GM18507 (cell line): ENCODE measurements at regions not wholly inside any gene's neighbourhood (a gene's known extent, or its start where the extent isn't known, plus 50 kb on each side); places are given as distances from the start of the nearest gene placed in this dataset.

Source experiments
- DNase-seq: peaks from one replicate; pipeline ENCODE4 v3.0.0; 2011; ENCODE audit warnings: low read depth; ENCODE audit not compliant: insufficient read length; ENCODE audit errors: extremely low spot score
- FAIRE-seq: peaks from 2 replicates; lab custom pipeline; 2011; peaks lifted over from hg19 to GRCh38; lab: Jason Lieb, UNC

GRCh38 chr1:88104236-88104635 lies 579.8 kb upstream of the PKN2 start:
- DNase-seq = no peak
- no peak for FAIRE-seq

GRCh38 chr1:88104886-88105285 lies 579.2 kb upstream of the PKN2 start:
- DNase-seq (no peak), FAIRE-seq (no peak)

- FAIRE-seq (no peak), DNase-seq (no peak)
These were observed 572.3 kb upstream of the PKN2 start for GRCh38 chr1:88111816-88112215.

GRCh38 chr1:88117597-88117996 lies 566.5 kb upstream of the PKN2 start:
- DNase-seq = no peak
- FAIRE-seq = no peak

GRCh38 chr1:88118176-88118845 lies 565.8 kb upstream of the PKN2 start:
- no peak for DNase-seq
- no peak for FAIRE-seq

- FAIRE-seq (no peak), DNase-seq (no peak)
These were observed 559.5 kb upstream of the PKN2 start for GRCh38 chr1:88124614-88125013.

GRCh38 chr1:88126467-88126866 lies 557.6 kb upstream of the PKN2 start:
- FAIRE-seq = no peak
- DNase-seq = no peak

- no peak for DNase-seq
- FAIRE-seq = no peak
These were observed 550.1 kb upstream of the PKN2 start for GRCh38 chr1:88133991-88134390.

- no peak for DNase-seq
- no peak for FAIRE-seq
These were observed 548.8 kb upstream of the PKN2 start for GRCh38 chr1:88134983-88135921.

GRCh38 chr1:88139633-88140032 lies 544.4 kb upstream of the PKN2 start:
- DNase-seq = no peak
- no peak for FAIRE-seq

GRCh38 chr1:88140325-88140724 lies 543.7 kb upstream of the PKN2 start:
- FAIRE-seq (no peak), DNase-seq (no peak)

GRCh38 chr1:88141499-88142074 lies 542.5 kb upstream of the PKN2 start:
- FAIRE-seq = no peak
- no peak for DNase-seq

GRCh38 chr1:88145752-88146151 lies 538.3 kb upstream of the PKN2 start:
- FAIRE-seq (no peak), DNase-seq (no peak)

- FAIRE-seq (peak; percentile 31), DNase-seq (no peak)
These were observed 534.4 kb upstream of the PKN2 start for GRCh38 chr1:88149686-88150085.

- DNase-seq (no peak), FAIRE-seq (peak; percentile 76)
These were observed 533.7 kb upstream of the PKN2 start for GRCh38 chr1:88150330-88150729.

- FAIRE-seq (no peak), DNase-seq (no peak)
These were observed 520.9 kb upstream of the PKN2 start for GRCh38 chr1:88163187-88163586.

GRCh38 chr1:88168126-88168525 lies 515.9 kb upstream of the PKN2 start:
- no peak for FAIRE-seq
- DNase-seq = no peak

GRCh38 chr1:88169139-88169538 lies 514.9 kb upstream of the PKN2 start:
- FAIRE-seq (no peak), DNase-seq (no peak)

- FAIRE-seq = no peak
These were observed 514.1 kb upstream of the PKN2 start for GRCh38 chr1:88169939-88170338.

GRCh38 chr1:88175120-88175630 lies 508.9 kb upstream of the PKN2 start:
- no peak for DNase-seq
- FAIRE-seq = no peak

More at GRCh38 chr1:88169939-88170338, 514.1 kb upstream of the PKN2 start:
- no peak for DNase-seq
